ENCODE measurements at regions not wholly inside any gene's neighbourhood (a gene's known extent, or its start where the extent isn't known, plus 50 kb on each side); places are given as distances from the start of the nearest gene placed in this dataset.

DNA sequence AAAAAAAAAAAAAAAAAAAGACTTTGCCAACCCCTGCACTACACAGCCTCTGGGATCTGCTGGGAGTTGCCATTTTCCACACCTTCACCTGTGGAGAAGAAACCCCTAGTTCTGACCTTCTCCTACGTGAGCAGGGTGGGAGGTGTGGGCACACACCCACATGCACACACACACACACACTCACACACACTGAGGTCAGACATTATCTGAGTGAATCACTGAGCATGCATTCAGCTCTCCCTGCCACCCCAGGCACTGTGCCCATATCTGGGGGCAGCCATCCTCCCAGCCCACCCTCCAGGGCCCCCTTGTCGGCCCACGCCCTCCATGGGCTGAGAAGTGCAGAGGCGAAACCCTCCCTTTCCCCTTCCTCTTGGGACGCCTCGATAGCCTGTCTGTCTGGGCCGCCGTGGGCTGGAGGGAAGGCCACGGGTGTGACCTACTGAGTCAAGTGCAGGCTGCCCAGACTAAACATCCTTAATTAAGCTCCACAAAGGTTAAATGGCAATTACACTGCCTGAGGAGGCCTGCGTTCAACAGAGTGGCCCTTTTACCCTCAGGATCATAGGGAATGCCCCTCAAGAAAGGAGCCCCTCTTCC, 143.8 kb downstream of the C16orf95 start:
- Histone ChIP-seq H3K4me3 (no peak overlapping the region), H3K9me3 (no peaks in the 10 kb centered on the region), H3K27me3 (peaks cover 0 to 10% (median 0%) of the 10 kb centered on the region in 9 donors), H3K4me1 (peaks cover 0 to 4% (median 0%) of the 10 kb centered on the region in 12 donors), H3K27ac (no peak overlapping the region), H3K36me3 (no peaks in the 10 kb centered on the region)
- ATAC-seq (peak in 1 of 4 donors; percentile 49), DNase-seq (no peak)
- WGBS, 4 donors, result 44 to 66% (median 60%) methylated on average over 4 to 10 of the region's 10 CpGs
- intact Hi-C loops (cut with DNase I), result no loop called here
- no peak for TF ChIP-seq POLR2A (IDR thresholded peaks at IDR 0.05)
- TF ChIP-seq, protein P1, sequence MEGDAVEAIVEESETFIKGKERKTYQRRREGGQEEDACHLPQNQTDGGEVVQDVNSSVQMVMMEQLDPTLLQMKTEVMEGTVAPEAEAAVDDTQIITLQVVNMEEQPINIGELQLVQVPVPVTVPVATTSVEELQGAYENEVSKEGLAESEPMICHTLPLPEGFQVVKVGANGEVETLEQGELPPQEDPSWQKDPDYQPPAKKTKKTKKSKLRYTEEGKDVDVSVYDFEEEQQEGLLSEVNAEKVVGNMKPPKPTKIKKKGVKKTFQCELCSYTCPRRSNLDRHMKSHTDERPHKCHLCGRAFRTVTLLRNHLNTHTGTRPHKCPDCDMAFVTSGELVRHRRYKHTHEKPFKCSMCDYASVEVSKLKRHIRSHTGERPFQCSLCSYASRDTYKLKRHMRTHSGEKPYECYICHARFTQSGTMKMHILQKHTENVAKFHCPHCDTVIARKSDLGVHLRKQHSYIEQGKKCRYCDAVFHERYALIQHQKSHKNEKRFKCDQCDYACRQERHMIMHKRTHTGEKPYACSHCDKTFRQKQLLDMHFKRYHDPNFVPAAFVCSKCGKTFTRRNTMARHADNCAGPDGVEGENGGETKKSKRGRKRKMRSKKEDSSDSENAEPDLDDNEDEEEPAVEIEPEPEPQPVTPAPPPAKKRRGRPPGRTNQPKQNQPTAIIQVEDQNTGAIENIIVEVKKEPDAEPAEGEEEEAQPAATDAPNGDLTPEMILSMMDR (IDR thresholded peaks at IDR 0.05), result no peak

DNA sequence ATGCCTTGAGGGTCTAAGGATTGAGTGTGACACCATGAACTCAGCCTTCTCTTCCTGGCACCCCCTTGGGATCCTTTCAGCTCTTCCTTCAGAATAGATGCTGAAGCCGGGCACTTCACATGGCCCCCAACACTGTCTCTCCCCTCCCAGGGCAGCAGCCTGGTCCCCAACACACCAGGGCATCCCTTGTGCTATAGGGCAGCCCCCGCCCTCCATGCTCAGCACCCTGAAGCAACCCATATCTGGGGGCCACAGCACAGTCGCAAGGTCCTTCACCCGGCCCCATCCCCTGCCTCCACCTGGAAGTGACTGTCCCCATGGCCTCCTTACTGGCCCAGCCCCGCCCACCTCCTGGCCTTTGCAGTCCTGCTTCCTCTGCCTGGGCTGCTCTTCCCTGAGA, 143.1 kb downstream of the C16orf95 start:
- H3K4me3 ChIP-seq, result no peak overlapping the region
- H3K9me3 ChIP-seq, result no peaks in the 10 kb centered on the region
- no peak for TF ChIP-seq POLR2A (IDR thresholded peaks at IDR 0.05)
- TF ChIP-seq, protein P1 (IDR thresholded peaks at IDR 0.05), result no peak
- H3K27ac ChIP-seq, result no peak overlapping the region
- intact Hi-C loops (cut with DNase I), result no loop called here
- 85 to 94% (median 87%) methylated on average over 5 of the region's 5 CpGs for WGBS, 4 donors
- no peaks in the 10 kb centered on the region for H3K36me3 ChIP-seq
- no peak for DNase-seq
- peaks cover 0 to 9% (median 1%) of the 10 kb centered on the region in 12 donors for H3K4me1 ChIP-seq
- ATAC-seq, result no peak
- peaks cover 0 to 10% (median 0%) of the 10 kb centered on the region in 9 donors for H3K27me3 ChIP-seq

DNA sequence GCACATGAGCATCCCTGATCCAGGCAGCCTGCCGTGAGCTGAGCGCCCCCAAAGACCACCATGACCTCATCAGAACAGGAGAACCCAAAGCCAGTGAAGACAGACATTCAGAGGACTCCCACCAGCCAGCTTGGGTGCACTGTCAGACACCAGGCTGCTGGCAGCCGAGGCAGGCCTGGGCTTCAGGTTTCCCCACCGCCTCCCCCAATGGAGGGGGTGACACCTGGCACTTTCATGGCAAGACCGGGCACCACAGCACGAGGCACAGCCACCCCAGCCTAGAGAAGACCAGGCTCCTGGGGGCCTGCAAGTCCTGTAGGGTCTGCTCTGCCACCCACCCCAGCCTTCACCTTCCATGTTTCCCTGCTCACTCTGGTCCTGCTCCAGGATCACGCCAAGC, 140.5 kb downstream of the C16orf95 start:
- Histone ChIP-seq H3K27ac (no peak overlapping the region), H3K4me1 (peaks cover 0 to 15% (median 2%) of the 10 kb centered on the region in 12 donors), H3K36me3 (no peaks in the 10 kb centered on the region), H3K27me3 (peaks cover 0 to 10% (median 0%) of the 10 kb centered on the region in 9 donors), H3K4me3 (no peak overlapping the region), H3K9me3 (no peaks in the 10 kb centered on the region)
- TF ChIP-seq, protein P1 (IDR thresholded peaks at IDR 0.05), result no peak
- TF ChIP-seq POLR2A (IDR thresholded peaks at IDR 0.05), result no peak
- intact Hi-C loops (cut with DNase I), result no loop called here
- 94 to 97% (median 94%) methylated on average over 7 of the region's 7 CpGs for WGBS, 4 donors
- no peak for DNase-seq
- no peak for ATAC-seq

DNA sequence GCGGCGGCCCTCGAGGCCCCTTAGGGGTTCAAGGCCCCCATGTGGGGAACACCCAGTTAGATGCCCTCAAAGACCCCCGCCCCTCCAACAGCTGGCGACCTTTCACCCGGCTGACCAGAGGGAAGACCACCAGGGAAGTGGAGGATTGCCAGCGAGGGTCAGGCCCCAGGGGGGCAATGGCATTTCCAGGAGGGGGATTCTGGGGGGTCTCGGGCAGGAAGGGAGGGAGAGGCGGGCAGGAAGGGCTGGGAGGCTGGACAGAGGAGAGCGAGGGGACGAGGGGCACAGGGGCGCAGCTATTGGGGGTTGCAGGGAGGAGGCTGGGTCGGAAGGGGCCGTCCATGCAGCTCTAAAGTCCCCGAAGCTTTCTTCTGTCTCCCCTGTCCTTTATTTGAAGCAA, 139.5 kb downstream of the C16orf95 start:
- Histone ChIP-seq H3K4me1 (peaks cover 0 to 15% (median 2%) of the 10 kb centered on the region in 12 donors), H3K27me3 (peaks cover 0 to 10% (median 0%) of the 10 kb centered on the region in 9 donors), H3K36me3 (no peaks in the 10 kb centered on the region), H3K27ac (no peak overlapping the region), H3K4me3 (peak overlapping the region in 1 of 12 donors; percentile 4), H3K9me3 (no peaks in the 10 kb centered on the region)
- TF ChIP-seq, protein P1 (IDR thresholded peaks at IDR 0.05), result no peak
- no peak for TF ChIP-seq POLR2A (IDR thresholded peaks at IDR 0.05)
- intact Hi-C loops (cut with DNase I), result no loop called here
- 53 to 73% (median 60%) methylated on average over 14 to 15 of the region's 15 CpGs for WGBS, 4 donors
- ATAC-seq (no peak), DNase-seq (no peak)

Data from heart left ventricle (tissue), 16 donors.